ENCODE measurements at regions not wholly inside any gene's neighbourhood (a gene's known extent, or its start where the extent isn't known, plus 50 kb on each side); places are given as distances from the start of the nearest gene placed in this dataset.

DNA sequence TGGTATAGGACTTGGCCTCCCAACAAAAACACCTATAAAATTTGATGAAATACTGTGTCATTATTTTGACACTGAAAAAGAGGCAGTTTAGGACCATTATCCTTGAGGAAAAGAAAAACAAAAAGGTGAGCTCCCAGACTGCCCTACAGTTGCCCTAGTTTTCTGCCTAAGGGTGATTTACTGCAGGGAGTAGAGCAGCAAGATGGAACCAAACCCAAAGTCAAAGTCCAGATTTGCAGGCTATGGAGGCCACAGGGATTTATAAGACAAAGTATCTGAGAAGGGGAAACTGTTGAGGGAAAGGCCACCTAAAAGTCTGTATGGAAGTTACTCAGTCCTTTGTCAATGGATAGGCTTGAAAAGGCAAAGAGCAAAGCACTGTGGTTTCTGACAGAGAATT lies 112.4 kb upstream of the TRPC4 start:
- no peaks in the 10 kb centered on the region for H3K9me3 ChIP-seq
- H3K4me3 ChIP-seq: no peak overlapping the region
- TF ChIP-seq, protein P1, sequence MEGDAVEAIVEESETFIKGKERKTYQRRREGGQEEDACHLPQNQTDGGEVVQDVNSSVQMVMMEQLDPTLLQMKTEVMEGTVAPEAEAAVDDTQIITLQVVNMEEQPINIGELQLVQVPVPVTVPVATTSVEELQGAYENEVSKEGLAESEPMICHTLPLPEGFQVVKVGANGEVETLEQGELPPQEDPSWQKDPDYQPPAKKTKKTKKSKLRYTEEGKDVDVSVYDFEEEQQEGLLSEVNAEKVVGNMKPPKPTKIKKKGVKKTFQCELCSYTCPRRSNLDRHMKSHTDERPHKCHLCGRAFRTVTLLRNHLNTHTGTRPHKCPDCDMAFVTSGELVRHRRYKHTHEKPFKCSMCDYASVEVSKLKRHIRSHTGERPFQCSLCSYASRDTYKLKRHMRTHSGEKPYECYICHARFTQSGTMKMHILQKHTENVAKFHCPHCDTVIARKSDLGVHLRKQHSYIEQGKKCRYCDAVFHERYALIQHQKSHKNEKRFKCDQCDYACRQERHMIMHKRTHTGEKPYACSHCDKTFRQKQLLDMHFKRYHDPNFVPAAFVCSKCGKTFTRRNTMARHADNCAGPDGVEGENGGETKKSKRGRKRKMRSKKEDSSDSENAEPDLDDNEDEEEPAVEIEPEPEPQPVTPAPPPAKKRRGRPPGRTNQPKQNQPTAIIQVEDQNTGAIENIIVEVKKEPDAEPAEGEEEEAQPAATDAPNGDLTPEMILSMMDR (IDR thresholded peaks at IDR 0.05): no peak
- TF ChIP-seq POLR2A (IDR thresholded peaks at IDR 0.05): no peak
- H3K36me3 ChIP-seq: no peaks in the 10 kb centered on the region
- no peak overlapping the region for H3K27ac ChIP-seq
- H3K27me3 ChIP-seq: no peaks in the 10 kb centered on the region
- H3K4me1 ChIP-seq: no peaks in the 10 kb centered on the region
- intact Hi-C loops (cut with DNase I; ENCODE audit: low total_unique reads): no loop called here
- DNase-seq: no peak

DNA sequence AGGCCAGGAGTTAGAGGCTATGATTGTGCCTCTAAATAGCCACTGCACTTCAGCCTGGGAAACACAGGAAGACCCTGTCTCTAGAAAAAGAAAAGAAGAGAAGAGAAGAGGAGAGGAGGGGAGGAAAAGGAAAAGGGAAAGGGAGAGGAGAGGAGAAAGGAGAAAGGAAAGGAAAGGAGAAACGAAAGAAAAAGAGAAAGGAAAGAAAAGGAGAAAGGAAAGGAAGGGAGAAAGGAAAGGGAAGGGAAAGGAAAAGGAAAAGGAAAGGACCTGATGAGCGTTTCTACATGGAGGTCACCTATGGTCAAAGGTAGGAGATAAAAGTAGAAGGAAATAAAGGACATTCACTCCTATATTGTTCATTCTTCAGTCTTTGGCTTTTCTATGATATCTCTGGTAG lies 109.1 kb upstream of the TRPC4 start:
- Histone ChIP-seq H3K27me3 (no peaks in the 10 kb centered on the region), H3K36me3 (no peaks in the 10 kb centered on the region), H3K27ac (no peak overlapping the region), H3K9me3 (no peaks in the 10 kb centered on the region), H3K4me3 (no peak overlapping the region), H3K4me1 (no peaks in the 10 kb centered on the region)
- intact Hi-C loops (cut with DNase I; ENCODE audit: low total_unique reads): no loop called here
- no peak for TF ChIP-seq POLR2A (IDR thresholded peaks at IDR 0.05)
- TF ChIP-seq, protein P1 (IDR thresholded peaks at IDR 0.05): no peak
- no peak for DNase-seq

- Histone ChIP-seq H3K9me3 (no peaks in the 10 kb centered on the region), H3K4me1 (no peaks in the 10 kb centered on the region), H3K27ac (no peak overlapping the region), H3K27me3 (no peaks in the 10 kb centered on the region), H3K36me3 (no peaks in the 10 kb centered on the region), H3K4me3 (no peak overlapping the region)
- DNase-seq: no peak
- intact Hi-C loops (cut with DNase I; ENCODE audit: low total_unique reads): no loop called here
- TF ChIP-seq, protein P1 (IDR thresholded peaks at IDR 0.05): no peak
- TF ChIP-seq POLR2A (IDR thresholded peaks at IDR 0.05): no peak
Observed at GRCh38 chr13:37968555-37968954, 99.0 kb upstream of the TRPC4 start.

- TF ChIP-seq POLR2A (IDR thresholded peaks at IDR 0.05): no peak
- DNase-seq: no peak
- no peaks in the 10 kb centered on the region for H3K36me3 ChIP-seq
- no peaks in the 10 kb centered on the region for H3K9me3 ChIP-seq
- no peaks in the 10 kb centered on the region for H3K27me3 ChIP-seq
- no peak overlapping the region for H3K27ac ChIP-seq
- no peak overlapping the region for H3K4me3 ChIP-seq
- intact Hi-C loops (cut with DNase I; ENCODE audit: low total_unique reads): no loop called here
- H3K4me1 ChIP-seq: no peaks in the 10 kb centered on the region
Observed at GRCh38 chr13:37966266-37966665, 96.7 kb upstream of the TRPC4 start.

GRCh38 chr13:37960427-37960826 lies 90.9 kb upstream of the TRPC4 start:
- Histone ChIP-seq H3K9me3 (no peaks in the 10 kb centered on the region), H3K36me3 (no peaks in the 10 kb centered on the region), H3K4me3 (no peak overlapping the region), H3K27me3 (no peaks in the 10 kb centered on the region), H3K4me1 (no peaks in the 10 kb centered on the region), H3K27ac (no peak overlapping the region)
- intact Hi-C loops (cut with DNase I; ENCODE audit: low total_unique reads): no loop called here
- DNase-seq: no peak
- no peak for TF ChIP-seq POLR2A (IDR thresholded peaks at IDR 0.05)
- TF ChIP-seq, protein P1 (IDR thresholded peaks at IDR 0.05): no peak

DNA sequence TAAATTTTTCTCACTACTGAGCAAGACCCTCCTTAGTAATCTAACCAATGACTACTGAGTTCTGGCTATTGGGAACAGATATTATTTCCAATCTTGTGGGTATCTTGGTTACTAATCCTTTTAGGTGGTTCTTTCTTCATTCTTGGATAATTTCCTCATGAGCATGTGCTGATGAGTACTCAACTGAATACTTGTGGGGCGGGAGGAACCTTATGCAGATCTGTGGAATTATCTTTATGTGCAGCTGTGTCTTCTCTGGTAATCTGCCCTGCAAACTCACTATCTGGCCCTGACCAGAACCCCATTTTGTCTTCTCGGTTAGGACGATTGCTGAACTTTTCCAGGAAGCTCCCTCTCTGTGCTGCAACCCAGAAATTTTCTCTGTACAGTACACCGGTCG lies 89.7 kb upstream of the TRPC4 start:
- no peak overlapping the region for H3K27ac ChIP-seq
- H3K36me3 ChIP-seq: no peaks in the 10 kb centered on the region
- intact Hi-C loops (cut with DNase I; ENCODE audit: low total_unique reads): no loop called here
- no peak for DNase-seq
- no peaks in the 10 kb centered on the region for H3K9me3 ChIP-seq
- no peak overlapping the region for H3K4me3 ChIP-seq
- H3K27me3 ChIP-seq: no peaks in the 10 kb centered on the region
- H3K4me1 ChIP-seq: no peaks in the 10 kb centered on the region
- TF ChIP-seq, protein P1 (IDR thresholded peaks at IDR 0.05): no peak
- TF ChIP-seq POLR2A (IDR thresholded peaks at IDR 0.05): no peak

Data from uterus (tissue), 3 donors.